Mesenchymal stem cell (in vitro differentiated cells and primary cell): ENCODE measurements at regions not wholly inside any gene's neighbourhood (a gene's known extent, or its start where the extent isn't known, plus 50 kb on each side); places are given as distances from the start of the nearest gene placed in this dataset.

ENCODE experiments used
- DNase-seq: peaks from one replicate; pipeline ENCODE4 v3.0.0-alpha.2; 2013
- H2AFZ ChIP-seq: one replicate; pipeline ENCODE4 v1.6.1; 2013; ENCODE audit warnings: low read depth, mild to moderate bottlenecking, control low read depth, inconsistent platforms, low read length, moderate library complexity
- H2AK5ac ChIP-seq: 2 replicates; pipeline ENCODE4 v1.6.1; 2013; ENCODE audit warnings: low read length, moderate library complexity, mild to moderate bottlenecking, inconsistent platforms; ENCODE audit not compliant: severe bottlenecking
- H2BK120ac ChIP-seq: one replicate; pipeline ENCODE4 v1.6.1; 2013; ENCODE audit warnings: low read depth, mild to moderate bottlenecking, inconsistent platforms, low read length, moderate library complexity
- H2BK12ac ChIP-seq, 2 experiments: one replicate each; pipeline ENCODE4 v1.6.1; 2013; ENCODE audit warnings: inconsistent platforms in 2 of 2, low read length in 2 of 2, mild to moderate bottlenecking in 2 of 2, moderate library complexity in 2 of 2, control low read depth in 1 of 2
- H2BK15ac ChIP-seq: one replicate; pipeline ENCODE4 v1.6.1; 2013; ENCODE audit warnings: mild to moderate bottlenecking, low read depth, inconsistent platforms; ENCODE audit not compliant: poor library complexity, severe bottlenecking
- H2BK5ac ChIP-seq: 2 replicates; pipeline ENCODE4 v1.6.1; 2013; ENCODE audit warnings: low read depth, mild to moderate bottlenecking, low read length, control low read depth, inconsistent platforms; ENCODE audit not compliant: poor library complexity, severe bottlenecking
- H3K14ac ChIP-seq, 2 experiments: one replicate each; pipeline ENCODE4 v1.6.1; 2013; ENCODE audit warnings: inconsistent platforms in 2 of 2, low read length in 2 of 2, control low read depth in 1 of 2, mild to moderate bottlenecking in 1 of 2, moderate library complexity in 1 of 2
- H3K18ac ChIP-seq, 2 experiments: one replicate each; pipeline ENCODE4 v1.6.1; 2013; ENCODE audit warnings: inconsistent platforms in 2 of 2, low read length in 2 of 2, control low read depth in 1 of 2, low read depth in 1 of 2, mild to moderate bottlenecking in 1 of 2
- H3K23ac ChIP-seq, 2 experiments: one replicate each; pipeline ENCODE4 v1.6.1; 2013; ENCODE audit warnings: inconsistent platforms in 2 of 2, low read length in 2 of 2, mild to moderate bottlenecking in 2 of 2, moderate library complexity in 2 of 2, control low read depth in 1 of 2
- H3K27ac ChIP-seq: 2 replicates; pipeline ENCODE4 v1.5.1; 2013; ENCODE audit warnings: mild to moderate bottlenecking, moderate library complexity, low read length, control low read depth, inconsistent platforms; ENCODE audit not compliant: poor library complexity, severe bottlenecking
- H3K27me3 ChIP-seq, 2 experiments: 2 replicates each; pipeline versions ENCODE4 v1.6.1 to v1.7.0; 2013; ENCODE audit warnings: low read length in 2 of 2, mild to moderate bottlenecking in 2 of 2, moderate library complexity in 2 of 2, control low read depth in 1 of 2, inconsistent platforms in 1 of 2; ENCODE audit not compliant: control insufficient read depth in 1 of 2, insufficient read depth in 1 of 2
- H3K36me3 ChIP-seq, 2 experiments: 2 replicates each; pipeline versions ENCODE4 v1.6.1 to v1.7.0; 2013; ENCODE audit warnings: low read length in 2 of 2, control low read depth in 1 of 2, inconsistent platforms in 1 of 2, low read depth in 1 of 2, mild to moderate bottlenecking in 1 of 2; ENCODE audit not compliant: insufficient read depth in 2 of 2, control insufficient read depth in 1 of 2
- H3K4ac ChIP-seq, 2 experiments: one replicate each; pipeline ENCODE4 v1.6.1; 2013; ENCODE audit warnings: inconsistent platforms in 2 of 2, low read length in 2 of 2, mild to moderate bottlenecking in 2 of 2, moderate library complexity in 2 of 2, control low read depth in 1 of 2, low read depth in 1 of 2
- H3K4me1 ChIP-seq: 2 replicates; pipeline ENCODE4 v1.6.1; 2013; ENCODE audit warnings: low read depth, low read length, control low read depth; ENCODE audit not compliant: control insufficient read depth, insufficient read depth
- H3K4me2 ChIP-seq: 2 replicates; pipeline ENCODE4 v1.6.1; 2013; ENCODE audit warnings: low read length, mild to moderate bottlenecking, inconsistent platforms; ENCODE audit not compliant: poor library complexity, severe bottlenecking
- H3K4me3 ChIP-seq, 2 experiments: 2 replicates each; pipeline versions ENCODE4 v1.5.1 to v1.7.0; 2013; ENCODE audit warnings: low read length in 2 of 2, mild to moderate bottlenecking in 2 of 2, control low read depth in 1 of 2, low read depth in 1 of 2; ENCODE audit not compliant: insufficient read depth in 1 of 2
- H3K79me1 ChIP-seq: replicated peaks from 2 replicates; pipeline ENCODE4 v1.6.1; 2013; ENCODE audit warnings: mild to moderate bottlenecking, control low read depth, low read length, inconsistent platforms; ENCODE audit not compliant: poor library complexity, severe bottlenecking
- H3K9ac ChIP-seq: 2 replicates; pipeline ENCODE4 v1.7.0; 2013; ENCODE audit warnings: mild to moderate bottlenecking, low read length, moderate library complexity
- H3K9me3 ChIP-seq: 2 replicates; pipeline ENCODE4 v1.7.0; 2013; ENCODE audit warnings: mild to moderate bottlenecking, low read length; ENCODE audit not compliant: control insufficient read depth
- H4K8ac ChIP-seq: one replicate; pipeline ENCODE4 v1.6.1; 2013; ENCODE audit warnings: inconsistent platforms, mild to moderate bottlenecking, low read length, moderate library complexity
- H4K91ac ChIP-seq: one replicate; pipeline ENCODE4 v1.6.1; 2013; ENCODE audit warnings: mild to moderate bottlenecking, low read length, inconsistent platforms
- WGBS: methylation state at CpG from one replicate; pipeline ENCODE4 v1.1.7; 2013; ENCODE audit warnings: mixed read lengths; 5-methylcytosine and 5-hydroxymethylcytosine counted together

- Histone ChIP-seq H3K18ac (no peak overlapping the region), H3K27ac (no peak overlapping the region)
These were observed 452.5 kb upstream of the CCL2 start for GRCh38 chr17:33802349-33803198.

GRCh38 chr17:33803199-33803685 is 451.8 kb upstream of the CCL2 start:
- WGBS, result 57% methylated on average over 1 of the region's 2 CpGs
- H4K91ac ChIP-seq, result no peak overlapping the region
- H3K9me3 ChIP-seq, result no peaks in the 10 kb centered on the region
- no peak overlapping the region for H3K9ac ChIP-seq
- no peak overlapping the region for H3K4ac ChIP-seq
- no peak overlapping the region for H3K4me2 ChIP-seq
- no peak overlapping the region for H3K18ac ChIP-seq
- H2BK5ac ChIP-seq, result no peak overlapping the region
- H3K14ac ChIP-seq, result no peak overlapping the region
- H2BK120ac ChIP-seq, result no peak overlapping the region
- H3K4me1 ChIP-seq, result no peaks in the 10 kb centered on the region
- no peak overlapping the region for H4K8ac ChIP-seq
- DNase-seq, result no peak
- no peak overlapping the region for H2BK12ac ChIP-seq
- H2BK15ac ChIP-seq, result no peak overlapping the region
- H2AK5ac ChIP-seq, result no peak overlapping the region
- no peak overlapping the region for H2AFZ ChIP-seq
- H3K4me3 ChIP-seq, result no peak overlapping the region
- no peak overlapping the region for H3K23ac ChIP-seq
- no peaks in the 10 kb centered on the region for H3K27me3 ChIP-seq
- no peaks in the 10 kb centered on the region for H3K36me3 ChIP-seq
- H3K27ac ChIP-seq, result no peak overlapping the region
- no peaks in the 10 kb centered on the region for H3K79me1 ChIP-seq

More at GRCh38 chr17:33802349-33803198, 452.5 kb upstream of the CCL2 start:
- H3K4ac ChIP-seq, result no peak overlapping the region
- WGBS, result 72% methylated on average over 10 of the region's 10 CpGs
- H3K4me1 ChIP-seq, result no peaks in the 10 kb centered on the region
- DNase-seq, result no peak
- H3K4me3 ChIP-seq, result no peak overlapping the region
- no peaks in the 10 kb centered on the region for H3K27me3 ChIP-seq
- H3K23ac ChIP-seq, result no peak overlapping the region
- no peak overlapping the region for H2BK12ac ChIP-seq
- H3K9ac ChIP-seq, result no peak overlapping the region
- no peak overlapping the region for H2AK5ac ChIP-seq
- H3K14ac ChIP-seq, result no peak overlapping the region
- H4K91ac ChIP-seq, result no peak overlapping the region
- H2BK120ac ChIP-seq, result no peak overlapping the region
- H2BK15ac ChIP-seq, result no peak overlapping the region
- H3K9me3 ChIP-seq, result no peaks in the 10 kb centered on the region
- H2AFZ ChIP-seq, result no peak overlapping the region
- H3K79me1 ChIP-seq, result no peaks in the 10 kb centered on the region
- no peaks in the 10 kb centered on the region for H3K36me3 ChIP-seq
- H3K4me2 ChIP-seq, result no peak overlapping the region
- no peak overlapping the region for H2BK5ac ChIP-seq
- no peak overlapping the region for H4K8ac ChIP-seq

- no peak overlapping the region for H3K14ac ChIP-seq
- no peaks in the 10 kb centered on the region for H3K36me3 ChIP-seq
- H3K23ac ChIP-seq, result no peak overlapping the region
- no peak overlapping the region for H3K4me2 ChIP-seq
- H3K4ac ChIP-seq, result no peak overlapping the region
- H2AFZ ChIP-seq, result no peak overlapping the region
- H3K18ac ChIP-seq, result no peak overlapping the region
- H3K9me3 ChIP-seq, result no peaks in the 10 kb centered on the region
- H3K27me3 ChIP-seq, result no peaks in the 10 kb centered on the region
- no peak overlapping the region for H4K91ac ChIP-seq
- H2BK5ac ChIP-seq, result no peak overlapping the region
- H3K79me1 ChIP-seq, result no peaks in the 10 kb centered on the region
- no peaks in the 10 kb centered on the region for H3K4me1 ChIP-seq
- no peak overlapping the region for H3K27ac ChIP-seq
- 62% methylated on average over 1 of the region's 2 CpGs for WGBS
- no peak overlapping the region for H3K4me3 ChIP-seq
- no peak overlapping the region for H2BK120ac ChIP-seq
- H2BK15ac ChIP-seq, result no peak overlapping the region
- H3K9ac ChIP-seq, result no peak overlapping the region
- no peak overlapping the region for H4K8ac ChIP-seq
- no peak overlapping the region for H2AK5ac ChIP-seq
- no peak for DNase-seq
- no peak overlapping the region for H2BK12ac ChIP-seq
These were observed 451.4 kb upstream of the CCL2 start for GRCh38 chr17:33803686-33804085.

GRCh38 chr17:33804401-33804800 is 450.7 kb upstream of the CCL2 start:
- H3K4ac ChIP-seq, result no peak overlapping the region
- no peak overlapping the region for H3K23ac ChIP-seq
- no peak overlapping the region for H2BK5ac ChIP-seq
- no peak overlapping the region for H3K9ac ChIP-seq
- no peaks in the 10 kb centered on the region for H3K79me1 ChIP-seq
- no peak overlapping the region for H2BK15ac ChIP-seq
- H3K27ac ChIP-seq, result no peak overlapping the region
- no peak overlapping the region for H2BK12ac ChIP-seq
- H2BK120ac ChIP-seq, result no peak overlapping the region
- no peak overlapping the region for H3K18ac ChIP-seq
- H3K27me3 ChIP-seq, result no peaks in the 10 kb centered on the region
- no peaks in the 10 kb centered on the region for H3K36me3 ChIP-seq
- no peak overlapping the region for H3K4me2 ChIP-seq
- DNase-seq, result no peak
- no peak overlapping the region for H4K8ac ChIP-seq
- no peak overlapping the region for H3K4me3 ChIP-seq
- H3K14ac ChIP-seq, result no peak overlapping the region
- no peak overlapping the region for H4K91ac ChIP-seq
- no peak overlapping the region for H2AFZ ChIP-seq
- 88% methylated on average over 3 of the region's 4 CpGs for WGBS
- no peaks in the 10 kb centered on the region for H3K4me1 ChIP-seq
- no peak overlapping the region for H2AK5ac ChIP-seq
- H3K9me3 ChIP-seq, result no peaks in the 10 kb centered on the region
